HG03565 (cell line): ENCODE measurements at regions not wholly inside any gene's neighbourhood (a gene's known extent, or its start where the extent isn't known, plus 50 kb on each side); places are given as distances from the start of the nearest gene placed in this dataset.

Experiments
- ATAC-seq: cut with Tn5 transposase; IDR thresholded peaks from one replicate; pipeline ENCODE4 v1.9.1; 2021; ENCODE audit warnings: mild to moderate bottlenecking, moderate library complexity; ENCODE audit not compliant: unreplicated experiment

- ATAC-seq = no peak
Measured at GRCh38 chr16:14337303-14338191, 266.4 kb downstream of the MRTFB start.

GRCh38 chr16:14335297-14335696 lies 264.2 kb downstream of the MRTFB start:
- no peak for ATAC-seq

- ATAC-seq = no peak
Measured at GRCh38 chr16:14334366-14335080, 263.4 kb downstream of the MRTFB start.

GRCh38 chr16:14333361-14333760 lies 262.2 kb downstream of the MRTFB start:
- ATAC-seq = no peak

- no peak for ATAC-seq
Measured at GRCh38 chr16:14331020-14331419, 259.9 kb downstream of the MRTFB start.

- ATAC-seq = no peak
Measured at GRCh38 chr16:14329727-14330350, 258.7 kb downstream of the MRTFB start.

GRCh38 chr16:14325502-14326401 lies 254.6 kb downstream of the MRTFB start:
- no peak for ATAC-seq

GRCh38 chr16:14324581-14324980 lies 253.5 kb downstream of the MRTFB start:
- ATAC-seq = no peak

GRCh38 chr16:14322186-14322585 lies 251.1 kb downstream of the MRTFB start:
- no peak for ATAC-seq

- no peak for ATAC-seq
Measured at GRCh38 chr16:14321542-14321941, 250.4 kb downstream of the MRTFB start.

GRCh38 chr16:14320406-14320805 lies 249.3 kb downstream of the MRTFB start:
- no peak for ATAC-seq
